CD14-positive monocyte (primary cell): ENCODE measurements at regions not wholly inside any gene's neighbourhood (a gene's known extent, or its start where the extent isn't known, plus 50 kb on each side); places are given as distances from the start of the nearest gene placed in this dataset.

Source experiments
- DNase-seq, 3 donors: peaks; one replicate each; pipeline ENCODE4 v3.0.0-alpha.2; 2011 to 2022
- H2AFZ ChIP-seq: 2 replicates; pipeline ENCODE4 v1.6.0; 2012; ENCODE audit warnings: mild to moderate bottlenecking, low read depth, low read length, inconsistent platforms; ENCODE audit not compliant: insufficient read depth, poor library complexity, severe bottlenecking
- H3K27ac ChIP-seq, 2 donors: 1 replicate in 1 of 2; 2 replicates in 1 of 2; pipeline ENCODE4 v1.5.1; 2012 to 2013; ENCODE audit warnings: low read length in 2 of 2, control low read depth in 1 of 2, inconsistent platforms in 1 of 2, low read depth in 1 of 2, mild to moderate bottlenecking in 1 of 2
- H3K27me3 ChIP-seq, 2 donors: one replicate each; pipeline versions ENCODE4 v1.6.0 to v1.6.1; 2011 to 2013; ENCODE audit warnings: low read length in 2 of 2; ENCODE audit not compliant: control insufficient read depth in 2 of 2, insufficient read depth in 2 of 2
- H3K36me3 ChIP-seq, 2 donors: replicated peaks in 1 of 2; 1 replicate in 1 of 2; 2 replicates in 1 of 2; pipeline versions ENCODE4 v1.5.1 to v1.6.1; 2012 to 2013; ENCODE audit warnings: low read length in 2 of 2, control low read depth in 1 of 2, inconsistent platforms in 1 of 2, mild to moderate bottlenecking in 1 of 2; ENCODE audit not compliant: insufficient read depth in 2 of 2, control insufficient read depth in 1 of 2
- H3K4me1 ChIP-seq, 2 donors: 1 replicate in 1 of 2; 2 replicates in 1 of 2; pipeline versions ENCODE4 v1.5.1 to v1.6.1; 2012 to 2013; ENCODE audit warnings: low read length in 2 of 2, control low read depth in 1 of 2, inconsistent platforms in 1 of 2, mild to moderate bottlenecking in 1 of 2, moderate library complexity in 1 of 2; ENCODE audit not compliant: insufficient read depth in 2 of 2, control insufficient read depth in 1 of 2
- H3K4me2 ChIP-seq: replicated peaks from 2 replicates; pipeline ENCODE3; 2012; ENCODE audit warnings: low read length, moderate library complexity, mild to moderate bottlenecking; ENCODE audit not compliant: poor library complexity, severe bottlenecking; ENCODE audit errors: extremely low read depth
- H3K4me3 ChIP-seq, 3 experiments: fragments of 200-600 bp in 1 of 3; sonication (generic) in 1 of 3; replicated peaks in 1 of 3; 1 replicate in 2 of 3; 2 replicates in 1 of 3; pipeline ENCODE4 v1.5.1; 2011 to 2013; ENCODE audit warnings: low read length in 3 of 3, mild to moderate bottlenecking in 3 of 3, control low read depth in 2 of 3, low read depth in 2 of 3, inconsistent platforms in 1 of 3, moderate library complexity in 1 of 3
- H3K79me2 ChIP-seq: 2 replicates; pipeline ENCODE4 v1.6.0; 2012; ENCODE audit warnings: mild to moderate bottlenecking, control low read depth, inconsistent platforms, low read length, moderate library complexity; ENCODE audit not compliant: insufficient read depth
- H3K9ac ChIP-seq: 2 replicates; pipeline ENCODE4 v1.6.0; 2017; ENCODE audit warnings: low read length, mild to moderate bottlenecking; ENCODE audit not compliant: insufficient read depth, poor library complexity, severe bottlenecking
- H3K9me3 ChIP-seq, 2 donors: replicated peaks in 1 of 2; 1 replicate in 1 of 2; 2 replicates in 1 of 2; pipeline versions ENCODE4 v1.5.1 to v1.6.1; 2012 to 2013; ENCODE audit warnings: low read length in 2 of 2, control low read depth in 1 of 2; ENCODE audit not compliant: control insufficient read depth in 1 of 2, insufficient read depth in 1 of 2
- H4K20me1 ChIP-seq: 2 replicates; pipeline ENCODE4 v1.6.0; 2012; ENCODE audit warnings: mild to moderate bottlenecking, low read length, control low read depth, moderate library complexity; ENCODE audit not compliant: insufficient read depth
- H3K27ac Mint-ChIP-seq, 7 donors: one replicate each; pipeline ENCODE4 v1.8.0; 2020; ENCODE audit warnings: mild to moderate bottlenecking in 7 of 7, mixed read lengths in 7 of 7, moderate library complexity in 6 of 7, inconsistent platforms in 2 of 7
- H3K27me3 Mint-ChIP-seq, 3 donors: one replicate each; pipeline ENCODE4 v1.8.0; 2021 to 2022; ENCODE audit warnings: low read depth in 3 of 3, mild to moderate bottlenecking in 3 of 3, mixed read lengths in 3 of 3, moderate library complexity in 3 of 3, inconsistent platforms in 1 of 3
- H3K36me3 Mint-ChIP-seq, 2 donors: one replicate each; pipeline ENCODE4 v1.8.0; 2020; ENCODE audit warnings: mixed read lengths in 2 of 2, inconsistent platforms in 1 of 2, mild to moderate bottlenecking in 1 of 2
- H3K4me1 Mint-ChIP-seq: one replicate; pipeline ENCODE4 v1.8.0; 2020; ENCODE audit warnings: mild to moderate bottlenecking, mixed read lengths
- H3K4me3 Mint-ChIP-seq, 2 donors: one replicate each; pipeline ENCODE4 v1.8.0; 2020; ENCODE audit warnings: mild to moderate bottlenecking in 2 of 2, mixed read lengths in 2 of 2, moderate library complexity in 1 of 2
- H3K9me3 Mint-ChIP-seq, 7 donors: one replicate each; pipeline ENCODE4 v1.8.0; 2020 to 2022; ENCODE audit warnings: mixed read lengths in 7 of 7, mild to moderate bottlenecking in 6 of 7, moderate library complexity in 6 of 7, inconsistent platforms in 2 of 7
- CTCF ChIP-seq: fragments of 200-600 bp; IDR thresholded peaks from one replicate; pipeline ENCODE4 v1.8.0; 2022; ENCODE audit warnings: antibody characterized with exemption, mild to moderate bottlenecking
- WGBS: methylation state at CpG from one replicate; pipeline ENCODE4 v1.1.5; 2013; ENCODE audit warnings: missing lambda C conversion rate; ENCODE audit not compliant: insufficient coverage; 5-methylcytosine and 5-hydroxymethylcytosine counted together
- intact Hi-C, 2 donors: fragments of 100-400 bp; cut with micrococcal nuclease; formaldehyde crosslinking; loops; one replicate each; pipeline versions ENCODE4 v1.15.0 to v1.15.1; 2023

- H3K4me3 Mint-ChIP-seq = no peak overlapping the region
- no peak for DNase-seq
- no peaks in the 10 kb centered on the region for H3K36me3 Mint-ChIP-seq
- Histone ChIP-seq H3K4me3 (no peak overlapping the region), H3K4me1 (no peaks in the 10 kb centered on the region), H3K27me3 (no peaks in the 10 kb centered on the region), H3K9me3 (peaks cover 0 to 5% of the 10 kb centered on the region in 2 donors), H2AFZ (no peak overlapping the region), H3K9ac (no peak overlapping the region), H3K36me3 (no peaks in the 10 kb centered on the region), H4K20me1 (no peaks in the 10 kb centered on the region), H3K4me2 (no peak overlapping the region), H3K79me2 (no peaks in the 10 kb centered on the region), H3K27ac (no peak overlapping the region)
- H3K4me1 Mint-ChIP-seq = no peaks in the 10 kb centered on the region
- H3K27me3 Mint-ChIP-seq = no peaks in the 10 kb centered on the region
- WGBS = no CpG with 5 or more reads among the region's 2 CpGs
- H3K9me3 Mint-ChIP-seq = peaks cover 0 to 6% (median 1%) of the 10 kb centered on the region in 7 donors
- no peak for TF ChIP-seq CTCF
- intact Hi-C loops = no loop called here
- H3K27ac Mint-ChIP-seq = no peak overlapping the region
Measured at GRCh38 chr12:71242511-71242910, 84.7 kb upstream of the TSPAN8 start.

- Mint-ChIP-seq H3K4me3 (no peak overlapping the region), H3K27ac (no peak overlapping the region), H3K4me1 (no peaks in the 10 kb centered on the region), H3K27me3 (no peaks in the 10 kb centered on the region), H3K36me3 (no peaks in the 10 kb centered on the region), H3K9me3 (peaks cover 0 to 6% (median 2%) of the 10 kb centered on the region in 7 donors)
- TF ChIP-seq CTCF = no peak
- Histone ChIP-seq H3K27me3 (no peaks in the 10 kb centered on the region), H3K9me3 (peaks cover 0 to 5% of the 10 kb centered on the region in 2 donors), H3K9ac (no peak overlapping the region), H3K79me2 (no peaks in the 10 kb centered on the region), H3K4me2 (no peak overlapping the region), H4K20me1 (no peaks in the 10 kb centered on the region), H3K27ac (no peak overlapping the region), H2AFZ (no peak overlapping the region), H3K4me1 (no peaks in the 10 kb centered on the region), H3K4me3 (no peak overlapping the region), H3K36me3 (no peaks in the 10 kb centered on the region)
- no peak for DNase-seq
- intact Hi-C loops = no loop called here
- WGBS = 85% methylated on average over 3 of the region's 3 CpGs
Measured at GRCh38 chr12:71240946-71241345, 83.1 kb upstream of the TSPAN8 start.
